K562 (cell line): ENCODE measurements at regions not wholly inside any gene's neighbourhood (a gene's known extent, or its start where the extent isn't known, plus 50 kb on each side); places are given as distances from the start of the nearest gene placed in this dataset.

Source experiments
- ATAC-seq: fragments of 200-7000 bp; cut with Tn5 transposase; 3 replicates; pipeline ENCODE4 v1.9.1; 2020; ENCODE audit warnings: moderate library complexity
- BruUV-seq: library from RNA; stranded (reverse); fragments of 400-500 nt; replicated peaks from 2 replicates; lab custom pipeline; 2021; lab: Mats Ljungman, UMichigan
- CTCF ChIA-PET: fragments of 300-600 bp; formaldehyde crosslinking; extraction: SDS; loops from one replicate; lab custom pipeline; 2021; ENCODE audit warnings: low intra/inter-chr PET ratio; lab: Yijun Ruan, JAX
- POLR2A ChIA-PET: fragments of 300-600, 350-650 bp; sonication (Branson Sonifier 250); formaldehyde crosslinking; extraction: SDS; loops from one replicate; lab custom pipeline; 2021; ENCODE audit warnings: antibody characterized with exemption, inconsistent platforms; lab: Yijun Ruan, JAX
- DNase-seq, 4 experiments: peaks; one replicate each; pipeline versions ENCODE4 v3.0.0 to v3.0.0-alpha.2; 2011 to 2018; ENCODE audit warnings: low spot score in 3 of 4, mixed read lengths in 3 of 4; ENCODE audit errors: extremely low read depth in 1 of 4
- FAIRE-seq: peaks from 2 replicates; lab custom pipeline; 2011; peaks lifted over from hg19 to GRCh38; lab: Jason Lieb, UNC
- H2AFZ ChIP-seq: 2 replicates; pipeline ENCODE4 v1.6.0; 2011; ENCODE audit warnings: low read depth, low read length, control low read depth, inconsistent platforms
- H3K27ac ChIP-seq: fragments of 200-600 bp; 3 replicates; pipeline ENCODE4 v1.8.0; 2011; ENCODE audit warnings: low read depth, mild to moderate bottlenecking, control low read depth, inconsistent platforms, low read length, moderate library complexity, mixed read lengths; ENCODE audit errors: extremely low read depth
- H3K27me3 ChIP-seq, 2 experiments: fragments of 300-600 bp in 1 of 2; 2 replicates in 1 of 2; 3 replicates in 1 of 2; pipeline versions ENCODE4 v1.6.0 to v1.8.0; 2011; ENCODE audit warnings: inconsistent platforms in 2 of 2, low read length in 2 of 2, mild to moderate bottlenecking in 1 of 2, mixed read lengths in 1 of 2, moderate library complexity in 1 of 2; ENCODE audit not compliant: control insufficient read depth in 2 of 2, insufficient read depth in 2 of 2
- H3K36me3 ChIP-seq: fragments of 300-600 bp; 3 replicates; pipeline ENCODE4 v1.8.0; 2011; ENCODE audit warnings: mild to moderate bottlenecking, low read length, inconsistent platforms; ENCODE audit not compliant: control insufficient read depth, insufficient read depth
- H3K4me1 ChIP-seq, 2 experiments: fragments of 200-600 bp in 1 of 2; replicated peaks in 1 of 2; 2 replicates in 1 of 2; 3 replicates in 1 of 2; pipeline versions ENCODE4 v1.5.1 to v1.8.0; 2011; ENCODE audit warnings: inconsistent platforms in 2 of 2, low read length in 2 of 2, mild to moderate bottlenecking in 1 of 2, mixed read lengths in 1 of 2, moderate library complexity in 1 of 2; ENCODE audit not compliant: control insufficient read depth in 2 of 2, insufficient read depth in 2 of 2
- H3K4me2 ChIP-seq: 2 replicates; pipeline ENCODE4 v1.6.1; 2011; ENCODE audit warnings: low read length, control low read depth, inconsistent platforms, mixed read lengths; ENCODE audit not compliant: insufficient read depth
- H3K4me3 ChIP-seq: fragments of 200-600 bp; sonication (generic), shearing (Covaris generic); 2 replicates; pipeline ENCODE4 v1.5.1; 2016; ENCODE audit warnings: control low read depth, inconsistent platforms
- H3K79me2 ChIP-seq: fragments of 200-600 bp; 3 replicates; pipeline ENCODE4 v1.8.0; 2011; ENCODE audit warnings: low read length, inconsistent platforms; ENCODE audit not compliant: control insufficient read depth, insufficient read depth
- H3K9ac ChIP-seq, 2 experiments: 2 replicates each; pipeline versions ENCODE4 v1.6.0 to v1.6.1; 2011; ENCODE audit warnings: low read depth in 2 of 2, low read length in 2 of 2, control low read depth in 1 of 2, inconsistent platforms in 1 of 2, mild to moderate bottlenecking in 1 of 2, mixed read lengths in 1 of 2; ENCODE audit not compliant: insufficient read depth in 1 of 2
- H3K9me1 ChIP-seq: one replicate; pipeline ENCODE4 v1.6.0; 2011; ENCODE audit warnings: inconsistent platforms, mild to moderate bottlenecking, low read length, moderate library complexity; ENCODE audit not compliant: control insufficient read depth, insufficient read depth
- H3K9me3 ChIP-seq: replicated peaks from 2 replicates; pipeline ENCODE4 v1.5.1; 2011; ENCODE audit warnings: low read depth, low read length, inconsistent platforms; ENCODE audit not compliant: control insufficient read depth, insufficient read depth
- H4K20me1 ChIP-seq: replicated peaks from 2 replicates; pipeline ENCODE4 v1.6.1; 2011; ENCODE audit warnings: low read length, inconsistent platforms, mixed read lengths; ENCODE audit not compliant: control insufficient read depth, insufficient read depth
- ATF6 ChIP-seq: sonication (generic); formaldehyde crosslinking; IDR thresholded peaks from 2 replicates; pipeline ENCODE4 v1.4.0; 2020; ENCODE audit warnings: mild to moderate bottlenecking, missing genetic modification reagents
- BMI1 ChIP-seq: fragments of 150-350 bp; IDR thresholded peaks from 2 replicates; pipeline ENCODE4 v1.6.1; 2014; ENCODE audit warnings: low read length
- CCNT2 ChIP-seq: IDR thresholded peaks from 2 replicates; pipeline ENCODE4 v1.6.1; 2011; ENCODE audit warnings: borderline replicate concordance, low read depth, mild to moderate bottlenecking, moderate library complexity, mixed read lengths, low read length; ENCODE audit not compliant: insufficient read length; ENCODE audit errors: extremely low read depth
- GABPB1 ChIP-seq: sonication (generic); formaldehyde crosslinking; IDR thresholded peaks from 2 replicates; pipeline ENCODE4 v1.8.0; 2022; ENCODE audit warnings: mild to moderate bottlenecking, missing genetic modification reagents
- IRF9 ChIP-seq: fragments of 450-650 bp; IDR thresholded peaks from 2 replicates; pipeline ENCODE4 v1.6.1; 2016; ENCODE audit warnings: missing biosample characterization, missing genetic modification characterization
- MECOM ChIP-seq: fragments of 250-450 bp; sonication (Bioruptor Pico); IDR thresholded peaks from 2 replicates; pipeline ENCODE4 v1.8.0; 2022; ENCODE audit warnings: inconsistent platforms
- MXD1 ChIP-seq: fragments of 250-450 bp; sonication (Bioruptor Pico); IDR thresholded peaks from 2 replicates; pipeline ENCODE4 v1.8.0; 2021; ENCODE audit warnings: borderline replicate concordance, mild to moderate bottlenecking, moderate library complexity; ENCODE audit not compliant: poor library complexity, severe bottlenecking
- NUFIP1 ChIP-seq: fragments of 450-650 bp; IDR thresholded peaks from 2 replicates; pipeline ENCODE4 v1.6.1; 2018; ENCODE audit not compliant: partially characterized antibody
- PTTG1 ChIP-seq: fragments of 450-650 bp; IDR thresholded peaks from 2 replicates; pipeline ENCODE4 v1.6.1; 2016; ENCODE audit warnings: low read depth, mild to moderate bottlenecking, missing genetic modification characterization, missing compliant biosample characterization
- TCF3 ChIP-seq: sonication (generic); formaldehyde crosslinking; IDR thresholded peaks from 2 replicates; pipeline ENCODE4 v1.4.0; 2020; ENCODE audit warnings: mild to moderate bottlenecking, missing genetic modification reagents
- ZNF764 ChIP-seq: fragments of 250-450 bp; sonication (Bioruptor Pico); IDR thresholded peaks from 2 replicates; pipeline ENCODE4 v1.4.0; 2020; ENCODE audit warnings: low read depth, mild to moderate bottlenecking, moderate library complexity
- ZSCAN32 ChIP-seq: fragments of 450-650 bp; formaldehyde crosslinking; IDR thresholded peaks from 2 replicates; pipeline ENCODE4 v1.4.0; 2020; ENCODE audit warnings: mild to moderate bottlenecking, moderate library complexity
- in situ Hi-C: fragments of 300-500 bp; cut with MboI; formaldehyde crosslinking; loops from 4 replicates; pipeline ENCODE4 v1.15.0; 2018; ENCODE audit warnings: inconsistent platforms, mixed read lengths
- intact Hi-C: fragments of 100-400 bp; cut with micrococcal nuclease; formaldehyde crosslinking; loops from 2 replicates; pipeline ENCODE4 v1.14.2; 2022
- TF ChIP-seq, protein P1 (sequence below), 2 experiments: fragments of 150-350 bp in 1 of 2; IDR thresholded peaks; 2 replicates each; pipeline ENCODE4 v1.6.1; 2012 to 2016; ENCODE audit warnings: low read depth in 2 of 2, low read length in 2 of 2, mild to moderate bottlenecking in 1 of 2, moderate library complexity in 1 of 2
- TF ChIP-seq, protein P2 (sequence below): fragments of 450-650 bp; IDR thresholded peaks from 2 replicates; pipeline ENCODE4 v1.6.1; 2017; ENCODE audit warnings: antibody characterized with exemption

GRCh38 chr3:146834917-146835316, 229.8 kb upstream of the PLSCR5 start:
- H3K4me2 ChIP-seq = no peak overlapping the region
- H3K9me1 ChIP-seq = no peaks in the 10 kb centered on the region
- H3K9me3 ChIP-seq = no peaks in the 10 kb centered on the region
- no peak for FAIRE-seq
- H2AFZ ChIP-seq = no peak overlapping the region
- no peaks in the 10 kb centered on the region for H3K79me2 ChIP-seq
- intact Hi-C loops = no loop called here
- H3K36me3 ChIP-seq = no peaks in the 10 kb centered on the region
- ChIA-PET POLR2A (no interaction called here), CTCF (no interaction called here)
- no TSS peak for BruUV-seq
- H4K20me1 ChIP-seq = no peaks in the 10 kb centered on the region
- H3K9ac ChIP-seq = no peak overlapping the region
- no peak for DNase-seq
- H3K4me3 ChIP-seq = no peak overlapping the region
- H3K4me1 ChIP-seq = no peaks in the 10 kb centered on the region
- H3K27ac ChIP-seq = no peak overlapping the region
- in situ Hi-C loops = no loop called here
- H3K27me3 ChIP-seq = no peaks in the 10 kb centered on the region
- no peak for ATAC-seq
- TF ChIP-seq, protein P1, sequence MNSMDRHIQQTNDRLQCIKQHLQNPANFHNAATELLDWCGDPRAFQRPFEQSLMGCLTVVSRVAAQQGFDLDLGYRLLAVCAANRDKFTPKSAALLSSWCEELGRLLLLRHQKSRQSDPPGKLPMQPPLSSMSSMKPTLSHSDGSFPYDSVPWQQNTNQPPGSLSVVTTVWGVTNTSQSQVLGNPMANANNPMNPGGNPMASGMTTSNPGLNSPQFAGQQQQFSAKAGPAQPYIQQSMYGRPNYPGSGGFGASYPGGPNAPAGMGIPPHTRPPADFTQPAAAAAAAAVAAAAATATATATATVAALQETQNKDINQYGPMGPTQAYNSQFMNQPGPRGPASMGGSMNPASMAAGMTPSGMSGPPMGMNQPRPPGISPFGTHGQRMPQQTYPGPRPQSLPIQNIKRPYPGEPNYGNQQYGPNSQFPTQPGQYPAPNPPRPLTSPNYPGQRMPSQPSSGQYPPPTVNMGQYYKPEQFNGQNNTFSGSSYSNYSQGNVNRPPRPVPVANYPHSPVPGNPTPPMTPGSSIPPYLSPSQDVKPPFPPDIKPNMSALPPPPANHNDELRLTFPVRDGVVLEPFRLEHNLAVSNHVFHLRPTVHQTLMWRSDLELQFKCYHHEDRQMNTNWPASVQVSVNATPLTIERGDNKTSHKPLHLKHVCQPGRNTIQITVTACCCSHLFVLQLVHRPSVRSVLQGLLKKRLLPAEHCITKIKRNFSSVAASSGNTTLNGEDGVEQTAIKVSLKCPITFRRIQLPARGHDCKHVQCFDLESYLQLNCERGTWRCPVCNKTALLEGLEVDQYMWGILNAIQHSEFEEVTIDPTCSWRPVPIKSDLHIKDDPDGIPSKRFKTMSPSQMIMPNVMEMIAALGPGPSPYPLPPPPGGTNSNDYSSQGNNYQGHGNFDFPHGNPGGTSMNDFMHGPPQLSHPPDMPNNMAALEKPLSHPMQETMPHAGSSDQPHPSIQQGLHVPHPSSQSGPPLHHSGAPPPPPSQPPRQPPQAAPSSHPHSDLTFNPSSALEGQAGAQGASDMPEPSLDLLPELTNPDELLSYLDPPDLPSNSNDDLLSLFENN (IDR thresholded peaks at IDR 0.05; ENCODE audit: low read depth in 2 of 2, low read length in 2 of 2) = no peak
- no peak for TF ChIP-seq NUFIP1
- no peak for TF ChIP-seq BMI1
- TF ChIP-seq ATF6 = no peak
- no peak for TF ChIP-seq TCF3
- no peak for TF ChIP-seq ZNF764 (CRISPR knock-in tag)
- TF ChIP-seq, protein P2, sequence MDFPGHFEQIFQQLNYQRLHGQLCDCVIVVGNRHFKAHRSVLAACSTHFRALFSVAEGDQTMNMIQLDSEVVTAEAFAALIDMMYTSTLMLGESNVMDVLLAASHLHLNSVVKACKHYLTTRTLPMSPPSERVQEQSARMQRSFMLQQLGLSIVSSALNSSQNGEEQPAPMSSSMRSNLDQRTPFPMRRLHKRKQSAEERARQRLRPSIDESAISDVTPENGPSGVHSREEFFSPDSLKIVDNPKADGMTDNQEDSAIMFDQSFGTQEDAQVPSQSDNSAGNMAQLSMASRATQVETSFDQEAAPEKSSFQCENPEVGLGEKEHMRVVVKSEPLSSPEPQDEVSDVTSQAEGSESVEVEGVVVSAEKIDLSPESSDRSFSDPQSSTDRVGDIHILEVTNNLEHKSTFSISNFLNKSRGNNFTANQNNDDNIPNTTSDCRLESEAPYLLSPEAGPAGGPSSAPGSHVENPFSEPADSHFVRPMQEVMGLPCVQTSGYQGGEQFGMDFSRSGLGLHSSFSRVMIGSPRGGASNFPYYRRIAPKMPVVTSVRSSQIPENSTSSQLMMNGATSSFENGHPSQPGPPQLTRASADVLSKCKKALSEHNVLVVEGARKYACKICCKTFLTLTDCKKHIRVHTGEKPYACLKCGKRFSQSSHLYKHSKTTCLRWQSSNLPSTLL = no peak
- no peak for TF ChIP-seq PTTG1 (tag)
- no peak for TF ChIP-seq MXD1 (CRISPR knock-in tag)
- TF ChIP-seq MECOM (CRISPR knock-in tag) = no peak
- TF ChIP-seq CCNT2 = no peak
- no peak for TF ChIP-seq IRF9 (tag)
- no peak for TF ChIP-seq GABPB1 (CRISPR knock-in tag)
- TF ChIP-seq ZSCAN32 (CRISPR knock-in tag) = no peak
